ENCODE measurements at regions not wholly inside any gene's neighbourhood (a gene's known extent, or its start where the extent isn't known, plus 50 kb on each side); places are given as distances from the start of the nearest gene placed in this dataset.

- Histone ChIP-seq H3K9ac (replicated peaks in 1 of 4; ENCODE audit: extremely low read depth in 1 of 4, low read depth in 3 of 4, low read length in 3 of 4) (no peak overlapping the region), H2BK15ac (ENCODE audit: low read length) (no peak overlapping the region), H3K23ac (ENCODE audit: insufficient read length) (no peak overlapping the region), H2BK20ac (ENCODE audit: low read length) (no peak overlapping the region), H4K5ac (ENCODE audit: insufficient read length, low read depth, low read length) (no peak overlapping the region), H4K8ac (ENCODE audit: extremely low read depth, insufficient read depth, low read length) (no peak overlapping the region; the same call in 1 of the 2 replicates), H3K4me2 (ENCODE audit: insufficient read depth in 1 of 2, low read depth in 2 of 2, low read length in 2 of 2) (no peak overlapping the region), H3K4ac (replicated peaks; ENCODE audit: insufficient read length, low read depth, low read length) (no peak overlapping the region), H4K91ac (replicated peaks; ENCODE audit: insufficient read length, low read length) (no peak overlapping the region), H3K27me3 (replicated peaks in 1 of 4; ENCODE audit: control insufficient read depth in 3 of 4, extremely low read depth in 1 of 4, insufficient read depth in 3 of 4, low read length in 3 of 4) (no peaks in the 10 kb centered on the region), H3K27ac (ENCODE audit: low read depth, low read length) (no peak overlapping the region), H3K56ac (replicated peaks; ENCODE audit: insufficient read length, low read depth, low read length) (no peak overlapping the region), H3K36me3 (ENCODE audit: control insufficient read depth in 2 of 4, insufficient read depth in 4 of 4, low read length in 3 of 4) (no peaks in the 10 kb centered on the region), H2BK120ac (replicated peaks; ENCODE audit: low read depth, low read length) (no peak overlapping the region), H2BK5ac (ENCODE audit: low read depth, low read length) (no peak overlapping the region), H3K23me2 (ENCODE audit: low read depth, low read length) (no peaks in the 10 kb centered on the region), H3K79me2 (ENCODE audit: control insufficient read depth in 1 of 2, insufficient read depth in 2 of 2, low read length in 2 of 2) (no peaks in the 10 kb centered on the region), H2AFZ (ENCODE audit: low read length) (no peak overlapping the region), H3K14ac (ENCODE audit: insufficient read length) (no peak overlapping the region), H3K18ac (ENCODE audit: extremely low read depth, low read length) (no peak overlapping the region), H4K20me1 (replicated peaks in 1 of 2; ENCODE audit: control insufficient read depth in 1 of 2, insufficient read depth in 2 of 2, low read length in 2 of 2) (no peaks in the 10 kb centered on the region), H3K79me1 (ENCODE audit: low read depth, low read length) (no peaks in the 10 kb centered on the region), H2AK5ac (ENCODE audit: low read depth, low read length) (no peak overlapping the region), H3K9me3 (ENCODE audit: insufficient read depth in 2 of 2, low read depth in 1 of 2, low read length in 1 of 2) (peaks cover 0 to 3% of the 10 kb centered on the region in 2 experiments; a peak in 1 of 4 replicates), H2BK12ac (ENCODE audit: low read depth, low read length) (no peak overlapping the region), H3K4me1 (replicated peaks in 1 of 4; ENCODE audit: control insufficient read depth in 3 of 4, insufficient read depth in 4 of 4, low read length in 3 of 4) (no peaks in the 10 kb centered on the region), H3K4me3 (ENCODE audit: extremely low read depth in 1 of 4, insufficient read depth in 2 of 4, low read depth in 3 of 4, low read length in 4 of 4) (no peak overlapping the region)
- 54% methylated on average over 2 of the region's 2 CpGs; no CpG with 5 or more reads in 1 of the 2 experiments for WGBS, 2 experiments (ENCODE audit: extremely low coverage in 1 of 2, insufficient coverage in 1 of 2, insufficient read length in 1 of 2, insufficient replicate concordance in 2 of 2, low coverage in 1 of 2, low lambda C conversion rate in 2 of 2, missing lambda C conversion rate in 1 of 2)
- FAIRE-seq: no peak
- DNase-seq (ENCODE audit: low read depth in 1 of 2, low spot score in 2 of 2): no peak
- CTCF ChIA-PET (ENCODE audit: partially characterized antibody): no interaction called here
- POLR2A ChIA-PET (ENCODE audit: partially characterized antibody): no interaction called here
- no peak for TF ChIP-seq JUND (IDR thresholded peaks at IDR 0.05; ENCODE audit: low read length)
- TF ChIP-seq CHD1 (IDR thresholded peaks at IDR 0.05; ENCODE audit: low read depth, low read length): no peak
- TF ChIP-seq MAX (IDR thresholded peaks at IDR 0.05): no peak
- no peak for TF ChIP-seq KDM4A (IDR thresholded peaks at IDR 0.05; ENCODE audit: low read depth, low read length, severe bottlenecking)
- TF ChIP-seq TAF7 (optimal IDR thresholded peaks at IDR 0.05; ENCODE audit: borderline replicate concordance, low read depth, low read length): no peak
- no peak for TF ChIP-seq MAFK (IDR thresholded peaks at IDR 0.05; ENCODE audit: low read depth, low read length)
- no peak for TF ChIP-seq SP4 (IDR thresholded peaks at IDR 0.05; ENCODE audit: low read length)
- no peak for TF ChIP-seq EP300 (IDR thresholded peaks at IDR 0.05; ENCODE audit: borderline replicate concordance in 1 of 2, low read depth in 2 of 2, low read length in 2 of 2)
- TF ChIP-seq GABPA (IDR thresholded peaks at IDR 0.05; ENCODE audit: borderline replicate concordance, insufficient read depth, low read length): no peak
Measured at GRCh38 chr2:103132536-103133217, 370.8 kb downstream of the TMEM182 start.
